ENCODE measurements at regions not wholly inside any gene's neighbourhood (a gene's known extent, or its start where the extent isn't known, plus 50 kb on each side); places are given as distances from the start of the nearest gene placed in this dataset.

GRCh38 chr21:34298534-34299167 lies 65.2 kb upstream of the KCNE2 start:
- Mint-ChIP-seq H3K36me3 (ENCODE audit: low read depth) (no peaks in the 10 kb centered on the region), H3K4me3 (no peak overlapping the region), H3K4me1 (ENCODE audit: low read depth) (no peaks in the 10 kb centered on the region), H3K27me3 (ENCODE audit: low read depth) (peaks cover 7% of the 10 kb centered on the region), H3K27ac (no peak overlapping the region), H3K9me3 (peaks cover 9% of the 10 kb centered on the region)
- DNase-seq (ENCODE audit: low spot score), result no peak

- Mint-ChIP-seq H3K4me3 (no peak overlapping the region), H3K9me3 (peaks cover 9% of the 10 kb centered on the region), H3K27me3 (ENCODE audit: low read depth) (peaks cover 9% of the 10 kb centered on the region), H3K27ac (no peak overlapping the region), H3K4me1 (ENCODE audit: low read depth) (no peaks in the 10 kb centered on the region), H3K36me3 (ENCODE audit: low read depth) (no peaks in the 10 kb centered on the region)
- DNase-seq (ENCODE audit: low spot score), result no peak
Measured at GRCh38 chr21:34299168-34299539, 64.7 kb upstream of the KCNE2 start.

GRCh38 chr21:34302521-34302920 lies 61.3 kb upstream of the KCNE2 start:
- Mint-ChIP-seq H3K27ac (no peak overlapping the region), H3K4me3 (no peak overlapping the region), H3K36me3 (ENCODE audit: low read depth) (no peaks in the 10 kb centered on the region), H3K9me3 (peaks cover 9% of the 10 kb centered on the region), H3K27me3 (ENCODE audit: low read depth) (peaks cover 16% of the 10 kb centered on the region), H3K4me1 (ENCODE audit: low read depth) (no peaks in the 10 kb centered on the region)
- no peak for DNase-seq (ENCODE audit: low spot score)

GRCh38 chr21:34305605-34306604 lies 57.9 kb upstream of the KCNE2 start:
- Mint-ChIP-seq H3K4me3 (no peak overlapping the region), H3K4me1 (ENCODE audit: low read depth) (no peaks in the 10 kb centered on the region), H3K9me3 (no peaks in the 10 kb centered on the region), H3K27ac (no peak overlapping the region), H3K27me3 (ENCODE audit: low read depth) (peaks cover 14% of the 10 kb centered on the region), H3K36me3 (ENCODE audit: low read depth) (no peaks in the 10 kb centered on the region)
- no peak for DNase-seq (ENCODE audit: low spot score)

GRCh38 chr21:34307991-34308532 lies 55.7 kb upstream of the KCNE2 start:
- H3K27ac Mint-ChIP-seq, result no peak overlapping the region

GRCh38 chr21:34311561-34312330 lies 52.1 kb upstream of the KCNE2 start:
- Mint-ChIP-seq H3K36me3 (ENCODE audit: low read depth) (no peaks in the 10 kb centered on the region), H3K27ac (no peak overlapping the region), H3K4me3 (no peak overlapping the region), H3K4me1 (ENCODE audit: low read depth) (no peaks in the 10 kb centered on the region), H3K9me3 (no peaks in the 10 kb centered on the region), H3K27me3 (ENCODE audit: low read depth) (peaks cover 9% of the 10 kb centered on the region)
- no peak for DNase-seq (ENCODE audit: low spot score)

More at GRCh38 chr21:34307991-34308532, 55.7 kb upstream of the KCNE2 start:
- Mint-ChIP-seq H3K4me1 (ENCODE audit: low read depth) (no peaks in the 10 kb centered on the region), H3K4me3 (no peak overlapping the region), H3K27me3 (ENCODE audit: low read depth) (peaks cover 12% of the 10 kb centered on the region), H3K9me3 (no peaks in the 10 kb centered on the region), H3K36me3 (ENCODE audit: low read depth) (no peaks in the 10 kb centered on the region)
- no peak for DNase-seq (ENCODE audit: low spot score)

GRCh38 chr21:34313116-34313515 lies 50.7 kb upstream of the KCNE2 start:
- Mint-ChIP-seq H3K4me3 (no peak overlapping the region), H3K27me3 (ENCODE audit: low read depth) (peaks cover 18% of the 10 kb centered on the region), H3K36me3 (ENCODE audit: low read depth) (no peaks in the 10 kb centered on the region), H3K9me3 (no peaks in the 10 kb centered on the region), H3K4me1 (ENCODE audit: low read depth) (no peaks in the 10 kb centered on the region), H3K27ac (no peak overlapping the region)
- DNase-seq (ENCODE audit: low spot score), result no peak
